ENCODE measurements at regions not wholly inside any gene's neighbourhood (a gene's known extent, or its start where the extent isn't known, plus 50 kb on each side); places are given as distances from the start of the nearest gene placed in this dataset.
"Not testable (repeated sequence)": the region's sequence is repeated elsewhere in the genome, so short reads cannot be mapped to it uniquely, and the experiment has no call there.

- no peak for DNase-seq
Observed at GRCh38 chr2:217363470-217363869, 503.6 kb upstream of the TNP1 start.

DNA sequence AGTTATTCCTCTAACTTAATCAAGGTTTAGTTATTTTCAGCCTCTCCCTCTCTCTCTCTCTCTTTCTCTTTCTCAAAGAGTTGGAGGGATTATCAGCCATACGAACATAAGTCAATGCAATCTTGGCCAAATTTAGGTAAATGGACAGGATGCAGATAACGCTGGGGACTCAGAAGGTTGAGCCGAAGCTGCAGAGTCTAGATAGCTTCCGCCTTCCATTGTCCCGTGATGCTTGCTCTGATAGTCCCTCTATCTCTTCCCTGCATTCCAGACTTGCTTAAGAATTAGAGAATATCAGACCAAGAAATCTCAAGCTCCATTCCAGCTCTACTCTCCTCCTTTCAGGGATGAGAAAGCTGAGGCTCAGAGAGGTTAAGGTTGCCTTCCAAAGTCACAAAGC is 502.8 kb upstream of the TNP1 start:
- no peak for DNase-seq

DNA sequence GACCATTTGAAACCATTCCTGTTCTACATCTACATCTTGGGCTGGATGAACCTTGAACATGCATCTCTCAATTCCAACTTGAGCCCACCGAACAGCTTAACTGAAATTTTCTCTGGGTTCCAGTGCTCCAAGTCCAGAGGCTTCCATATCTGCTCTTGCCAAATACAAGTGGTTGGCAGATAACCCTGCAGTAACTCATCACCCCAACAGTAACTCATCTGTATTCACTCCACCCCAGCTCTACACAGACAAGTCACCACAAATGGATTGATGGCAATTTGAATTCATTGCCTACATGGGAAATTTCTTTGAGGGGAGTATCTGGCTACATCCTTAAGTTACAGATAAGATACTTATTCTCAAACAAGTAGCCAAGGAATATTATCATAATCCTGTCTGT is 502.4 kb upstream of the TNP1 start:
- DNase-seq, result no peak

DNA sequence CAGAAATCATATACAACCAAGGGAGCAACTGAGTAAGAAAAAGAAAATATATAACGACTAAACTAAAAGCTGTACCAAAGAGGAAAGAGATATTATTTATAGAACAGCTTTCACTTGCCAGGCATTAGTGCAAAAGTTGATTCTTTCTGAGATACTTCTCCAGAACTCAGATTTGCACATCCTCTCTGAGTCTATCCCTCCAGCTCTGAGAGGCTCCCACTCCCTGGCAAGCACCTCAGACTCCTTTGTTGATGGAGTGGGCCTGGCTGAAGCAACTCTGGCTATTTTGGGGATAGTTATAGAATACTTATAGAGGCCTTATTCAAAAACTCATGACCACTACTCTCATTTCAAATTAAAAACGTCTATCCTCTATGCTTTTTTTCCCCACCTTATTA is 501.6 kb upstream of the TNP1 start:
- no peak for DNase-seq

GRCh38 chr2:217360781-217361482 is 501.1 kb upstream of the TNP1 start:
- no peak for DNase-seq

- DNase-seq, result no peak
Observed at GRCh38 chr2:217360111-217360510, 500.2 kb upstream of the TNP1 start.

DNA sequence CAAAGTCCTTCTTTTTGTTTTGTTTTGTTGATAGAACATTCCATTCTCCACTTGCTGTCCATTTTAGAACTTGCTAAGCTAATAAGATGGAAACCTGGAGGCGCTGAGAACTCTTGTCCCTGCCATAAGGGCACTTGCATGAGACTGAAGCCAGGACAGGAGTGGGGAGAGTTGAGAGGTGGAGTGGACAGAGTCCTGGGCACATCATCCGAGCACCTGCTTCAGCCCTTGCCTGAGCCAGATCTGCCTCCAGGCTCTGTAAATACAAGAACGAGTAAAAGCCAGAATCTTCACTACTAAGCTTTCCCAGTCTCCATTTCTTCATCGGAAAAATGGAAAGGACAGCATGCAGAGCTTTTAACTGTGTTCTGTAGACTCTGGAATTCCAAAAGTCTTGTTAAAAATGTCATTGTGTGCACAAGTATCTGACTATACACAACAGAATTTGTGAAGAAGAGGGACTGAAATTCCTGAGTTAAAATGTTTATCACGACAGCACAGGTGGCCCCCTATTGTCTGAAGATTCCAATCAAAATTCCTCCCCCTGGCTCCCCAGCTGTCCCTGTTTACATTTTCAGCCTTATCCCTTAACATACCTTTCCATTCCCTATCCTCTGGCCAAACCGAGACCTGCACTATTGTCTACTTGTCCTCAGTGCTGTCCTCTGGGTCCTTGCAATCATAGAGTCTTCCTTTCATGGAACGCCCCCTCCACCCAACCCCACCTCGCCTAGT is 498.2 kb upstream of the TNP1 start:
- DNase-seq, result no peak

GRCh38 chr2:217356781-217357180 is 496.9 kb upstream of the TNP1 start:
- no peak for DNase-seq

- no peak for DNase-seq
Observed at GRCh38 chr2:217356142-217356541, 496.3 kb upstream of the TNP1 start.

- no peak for DNase-seq
Observed at GRCh38 chr2:217353591-217353990, 493.7 kb upstream of the TNP1 start.

- DNase-seq, result no peak
Observed at GRCh38 chr2:217351378-217351777, 491.5 kb upstream of the TNP1 start.

DNA sequence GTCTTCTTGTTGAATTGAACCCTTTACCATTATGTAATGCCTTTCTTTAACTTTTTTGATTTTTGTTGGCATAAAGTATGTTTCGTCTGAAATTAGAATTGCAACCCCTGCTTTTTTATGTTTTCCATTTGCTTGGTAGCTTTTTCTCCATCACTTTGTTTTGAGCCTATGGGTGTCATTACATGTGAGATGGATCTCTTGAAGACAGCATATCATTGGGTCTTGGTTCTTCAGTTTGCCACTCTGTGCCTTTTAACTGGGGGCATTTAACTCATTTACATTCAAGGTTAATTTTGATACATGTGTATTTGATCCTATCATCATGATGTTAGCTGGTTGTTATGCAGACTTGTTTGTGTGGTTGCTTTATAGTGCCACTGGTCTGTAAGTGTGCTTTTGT is 489.4 kb upstream of the TNP1 start:
- no peak for DNase-seq

GRCh38 chr2:217347630-217348029 is 487.8 kb upstream of the TNP1 start:
- not testable (repeated sequence) for DNase-seq

- DNase-seq, result not testable (repeated sequence)
Observed at GRCh38 chr2:217346043-217346442, 486.2 kb upstream of the TNP1 start.

- DNase-seq, result no peak
Observed at GRCh38 chr2:217340899-217341298, 481.0 kb upstream of the TNP1 start.

DNA sequence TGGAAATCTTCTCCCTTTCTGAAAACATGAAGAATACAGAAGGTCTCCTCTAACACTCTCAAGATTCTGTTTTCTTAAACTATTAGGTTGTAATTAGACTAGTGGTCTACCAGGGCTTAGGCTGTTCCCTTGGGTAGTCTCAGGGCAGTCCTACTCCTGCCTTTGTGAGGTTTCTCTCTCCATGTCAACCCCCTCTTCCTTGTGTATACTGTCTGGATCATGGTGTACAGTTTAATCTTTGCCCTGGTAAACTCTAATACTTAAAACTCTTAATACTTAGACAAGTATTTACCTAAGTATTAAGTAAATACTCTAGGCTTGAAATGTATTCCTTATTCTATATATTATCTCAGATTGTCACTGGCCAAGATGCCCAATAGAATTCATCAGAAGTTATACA is 480.3 kb upstream of the TNP1 start:
- no peak for DNase-seq

DNA sequence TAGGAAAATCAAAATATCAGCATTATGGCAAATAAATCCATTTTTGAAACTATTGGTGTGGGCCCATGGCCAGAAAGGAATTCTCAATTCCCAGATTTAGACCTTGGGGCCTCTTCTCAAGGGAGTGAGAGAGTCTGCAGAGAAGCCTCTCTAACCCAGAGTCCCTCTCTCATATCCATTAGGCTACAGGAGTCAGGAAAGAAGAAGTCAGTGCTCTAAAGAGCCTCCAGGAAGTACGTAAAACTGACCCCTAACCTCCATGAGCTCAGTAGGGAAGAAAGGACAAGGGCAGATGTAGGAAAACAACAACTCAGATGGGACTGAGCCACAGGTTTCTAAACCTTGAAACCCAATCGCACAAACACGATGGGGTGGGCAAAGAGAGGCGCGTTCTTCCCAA is 479.9 kb upstream of the TNP1 start:
- no peak for DNase-seq

DNA sequence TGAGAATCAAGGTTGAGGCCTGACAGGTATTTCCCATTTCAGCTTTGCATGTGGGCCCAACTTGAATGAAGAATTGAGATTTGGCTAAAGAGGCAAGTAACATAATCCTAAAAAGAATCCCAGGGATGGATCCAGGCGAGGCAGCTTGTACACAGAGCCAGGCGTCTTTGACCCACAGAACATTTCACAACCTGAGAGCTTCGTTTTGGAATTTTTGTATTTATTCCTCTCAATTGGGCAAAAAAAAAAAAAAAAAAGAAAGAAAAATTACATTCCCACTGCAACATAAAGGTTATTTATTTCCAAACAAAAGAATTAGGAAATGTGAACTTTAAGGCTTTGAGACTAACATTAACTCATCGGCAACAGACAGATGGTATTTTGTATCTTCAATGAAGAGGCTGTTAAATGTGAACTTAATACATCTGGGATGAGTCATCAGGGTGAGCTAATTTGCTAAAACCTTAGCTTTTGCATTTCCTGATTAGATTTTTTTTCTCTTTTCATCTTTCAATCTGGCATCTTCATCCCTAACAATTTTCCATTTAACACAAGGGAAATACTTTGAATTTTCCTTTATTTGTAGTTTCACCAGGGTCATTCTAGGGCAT is 478.5 kb upstream of the TNP1 start:
- no peak for DNase-seq

DNA sequence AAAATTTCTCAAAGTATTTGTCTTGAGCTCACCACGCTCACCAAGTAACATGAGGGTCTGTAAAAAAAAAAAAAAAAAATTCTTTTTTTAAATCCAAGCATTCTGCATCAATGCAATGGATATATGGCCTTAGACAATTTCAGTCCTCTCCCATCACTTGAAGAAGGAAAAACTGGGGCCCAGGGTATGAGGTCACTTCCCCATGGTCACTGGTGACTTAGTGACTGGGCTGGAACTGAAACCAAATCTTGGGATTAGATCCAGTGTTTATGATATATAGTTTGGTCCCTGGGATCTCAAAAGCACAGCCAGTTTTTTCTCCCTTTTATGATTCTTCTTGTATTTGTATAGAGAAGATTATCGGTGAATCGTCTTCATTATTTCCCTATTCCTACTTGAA is 477.9 kb upstream of the TNP1 start:
- DNase-seq, result no peak

GRCh38 chr2:217336694-217337093 is 476.8 kb upstream of the TNP1 start:
- DNase-seq, result no peak

DNA sequence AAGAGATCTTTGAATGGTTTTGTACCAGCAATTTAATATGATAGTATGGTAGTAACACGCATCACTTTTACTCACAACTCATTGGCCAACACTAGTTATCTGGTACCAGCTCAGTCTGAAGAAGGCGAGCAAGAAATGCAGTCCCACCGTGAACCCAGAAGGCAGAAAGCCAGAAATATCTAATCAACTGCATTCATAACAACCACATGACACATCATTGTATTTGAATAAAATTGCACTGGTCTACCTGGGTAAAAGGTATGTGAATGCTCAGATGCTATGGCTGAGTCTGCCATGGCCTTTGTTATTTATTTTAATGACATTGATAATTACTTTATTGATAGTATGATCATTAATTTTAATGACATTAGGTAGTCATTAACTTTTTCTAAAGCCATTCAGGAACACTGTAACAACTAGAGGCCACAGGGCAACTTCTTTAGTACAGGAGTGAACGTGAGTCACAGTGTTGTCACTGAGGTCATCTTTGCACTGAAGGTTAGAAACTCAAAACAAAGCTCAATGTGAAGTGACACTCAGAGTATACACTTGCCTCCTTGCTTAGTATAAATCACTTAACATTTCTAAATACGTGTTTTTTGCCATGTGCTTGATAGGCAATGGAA is 475.6 kb upstream of the TNP1 start:
- DNase-seq, result no peak

- DNase-seq, result no peak
Observed at GRCh38 chr2:217334561-217334960, 474.7 kb upstream of the TNP1 start.

DNA sequence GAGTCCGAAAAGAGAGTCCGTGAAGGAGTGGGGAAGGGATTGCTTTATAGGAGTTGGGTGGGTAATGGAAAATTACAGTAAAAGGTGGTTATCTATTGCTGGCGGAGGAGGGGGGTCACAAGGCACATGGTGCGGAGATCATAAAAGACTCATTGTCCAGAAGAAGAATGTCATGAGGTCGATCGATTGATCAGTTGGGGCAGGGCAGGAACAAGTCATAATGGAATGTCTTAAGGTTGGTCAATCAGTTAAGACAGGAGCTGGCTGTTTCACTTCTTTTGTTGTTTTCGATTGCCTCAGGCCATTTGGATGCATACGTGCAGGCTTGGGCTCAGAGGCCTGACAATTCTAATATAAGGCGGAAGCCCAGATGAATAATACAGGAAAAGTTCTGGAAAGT is 473.0 kb upstream of the TNP1 start:
- DNase-seq, result no peak

DNA sequence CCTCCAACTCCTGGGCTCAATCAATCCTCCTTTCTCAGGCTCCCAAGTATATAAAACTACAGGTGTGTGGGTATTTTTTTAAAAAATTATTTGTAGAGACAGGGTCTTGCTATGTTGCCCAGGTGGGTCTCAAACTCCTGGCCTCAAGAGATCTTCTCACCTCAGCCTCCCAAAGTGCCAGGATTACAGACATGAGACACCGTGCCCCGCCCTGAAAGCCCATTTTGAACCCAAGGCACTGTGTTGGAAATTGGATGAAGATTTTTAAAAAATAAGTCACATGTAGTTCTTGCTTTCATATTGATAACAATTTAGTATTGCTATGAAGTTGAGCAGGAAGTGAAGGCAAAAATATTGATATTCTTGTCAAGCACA is 472.5 kb upstream of the TNP1 start:
- no peak for DNase-seq
